Panc1 (cell line): ENCODE measurements at regions not wholly inside any gene's neighbourhood (a gene's known extent, or its start where the extent isn't known, plus 50 kb on each side); places are given as distances from the start of the nearest gene placed in this dataset.

Source experiments
- POLR2AphosphoS5 ChIP-seq: IDR thresholded peaks from 2 replicates; pipeline ENCODE4 v1.6.1; 2012; ENCODE audit warnings: mild to moderate bottlenecking, low read depth, low read length, moderate library complexity
- SIN3A ChIP-seq: IDR thresholded peaks from 2 replicates; pipeline ENCODE4 v1.6.1; 2012; ENCODE audit warnings: low read depth, mild to moderate bottlenecking, low read length, moderate library complexity, borderline replicate concordance; ENCODE audit not compliant: insufficient read depth
- TCF7L2 ChIP-seq: IDR thresholded peaks from 2 replicates; pipeline ENCODE4 v1.6.1; 2011; ENCODE audit warnings: mild to moderate bottlenecking, low read depth, low read length, inconsistent platforms
- TF ChIP-seq, protein P1 (sequence below): fragments of 450-650 bp; IDR thresholded peaks from 2 replicates; pipeline ENCODE4 v1.5.1; 2017; ENCODE audit warnings: mild to moderate bottlenecking

- TF ChIP-seq TCF7L2 (no peak), POLR2AphosphoS5 (no peak), SIN3A (no peak)
- TF ChIP-seq, protein P1, sequence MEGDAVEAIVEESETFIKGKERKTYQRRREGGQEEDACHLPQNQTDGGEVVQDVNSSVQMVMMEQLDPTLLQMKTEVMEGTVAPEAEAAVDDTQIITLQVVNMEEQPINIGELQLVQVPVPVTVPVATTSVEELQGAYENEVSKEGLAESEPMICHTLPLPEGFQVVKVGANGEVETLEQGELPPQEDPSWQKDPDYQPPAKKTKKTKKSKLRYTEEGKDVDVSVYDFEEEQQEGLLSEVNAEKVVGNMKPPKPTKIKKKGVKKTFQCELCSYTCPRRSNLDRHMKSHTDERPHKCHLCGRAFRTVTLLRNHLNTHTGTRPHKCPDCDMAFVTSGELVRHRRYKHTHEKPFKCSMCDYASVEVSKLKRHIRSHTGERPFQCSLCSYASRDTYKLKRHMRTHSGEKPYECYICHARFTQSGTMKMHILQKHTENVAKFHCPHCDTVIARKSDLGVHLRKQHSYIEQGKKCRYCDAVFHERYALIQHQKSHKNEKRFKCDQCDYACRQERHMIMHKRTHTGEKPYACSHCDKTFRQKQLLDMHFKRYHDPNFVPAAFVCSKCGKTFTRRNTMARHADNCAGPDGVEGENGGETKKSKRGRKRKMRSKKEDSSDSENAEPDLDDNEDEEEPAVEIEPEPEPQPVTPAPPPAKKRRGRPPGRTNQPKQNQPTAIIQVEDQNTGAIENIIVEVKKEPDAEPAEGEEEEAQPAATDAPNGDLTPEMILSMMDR: no peak
Measured at GRCh38 chr3:160139291-160139690, 85.9 kb upstream of the C3orf80 start.
